Esophagus muscularis mucosa (tissue), 3 donors: ENCODE measurements at regions not wholly inside any gene's neighbourhood (a gene's known extent, or its start where the extent isn't known, plus 50 kb on each side); places are given as distances from the start of the nearest gene placed in this dataset.
"Not testable (repeated sequence)": the region's sequence is repeated elsewhere in the genome, so short reads cannot be mapped to it uniquely, and the experiment has no call there.

Experiments
- CTCF ChIP-seq, 3 experiments: fragments of 200-600 bp in 2 of 3; fragments of 450-650 bp in 1 of 3; sonication (generic) in 2 of 3; IDR thresholded peaks; one replicate each; pipeline ENCODE4 v1.5.1; 2017 to 2019; ENCODE audit warnings: antibody characterized with exemption in 3 of 3, mild to moderate bottlenecking in 2 of 3, moderate library complexity in 1 of 3
- POLR2AphosphoS5 ChIP-seq, 2 donors: sonication (generic); formaldehyde crosslinking; IDR thresholded peaks; one replicate each; pipeline ENCODE4 v1.6.1; 2017; ENCODE audit warnings: antibody characterized with exemption in 2 of 2

- not testable (repeated sequence) for TF ChIP-seq CTCF, POLR2AphosphoS5 (IDR thresholded peaks at IDR 0.05)
These were observed 294.1 kb upstream of the TEKT4 start for GRCh38 chr2:94577160-94577559.
